Muscle layer of duodenum (tissue), 2 donors: ENCODE measurements at regions not wholly inside any gene's neighbourhood (a gene's known extent, or its start where the extent isn't known, plus 50 kb on each side); places are given as distances from the start of the nearest gene placed in this dataset.

ENCODE experiments used
- H3K27ac ChIP-seq: one replicate; pipeline ENCODE4 v1.7.0; 2013; ENCODE audit warnings: mild to moderate bottlenecking, low read length
- H3K27me3 ChIP-seq: one replicate; pipeline ENCODE4 v1.7.0; 2013; ENCODE audit warnings: low read depth, mild to moderate bottlenecking, control low read depth, low read length
- H3K36me3 ChIP-seq, 2 donors: one replicate each; pipeline ENCODE4 v1.7.0; 2013; ENCODE audit warnings: low read length in 2 of 2, control low read depth in 1 of 2, mild to moderate bottlenecking in 1 of 2; ENCODE audit not compliant: insufficient read depth in 2 of 2, control insufficient read depth in 1 of 2
- H3K4me1 ChIP-seq, 2 donors: one replicate each; pipeline ENCODE4 v1.7.0; 2013; ENCODE audit warnings: low read length in 2 of 2, mild to moderate bottlenecking in 2 of 2, control low read depth in 1 of 2, moderate library complexity in 1 of 2; ENCODE audit not compliant: insufficient read depth in 2 of 2, control insufficient read depth in 1 of 2
- H3K4me3 ChIP-seq, 2 donors: one replicate each; pipeline ENCODE4 v1.7.0; 2013; ENCODE audit warnings: low read length in 2 of 2, low read depth in 1 of 2, mild to moderate bottlenecking in 1 of 2
- H3K9me3 ChIP-seq, 2 donors: one replicate each; pipeline ENCODE4 v1.7.0; 2013; ENCODE audit warnings: low read length in 2 of 2, control low read depth in 1 of 2, mild to moderate bottlenecking in 1 of 2; ENCODE audit not compliant: control insufficient read depth in 1 of 2
- donor health status: healthy.

DNA sequence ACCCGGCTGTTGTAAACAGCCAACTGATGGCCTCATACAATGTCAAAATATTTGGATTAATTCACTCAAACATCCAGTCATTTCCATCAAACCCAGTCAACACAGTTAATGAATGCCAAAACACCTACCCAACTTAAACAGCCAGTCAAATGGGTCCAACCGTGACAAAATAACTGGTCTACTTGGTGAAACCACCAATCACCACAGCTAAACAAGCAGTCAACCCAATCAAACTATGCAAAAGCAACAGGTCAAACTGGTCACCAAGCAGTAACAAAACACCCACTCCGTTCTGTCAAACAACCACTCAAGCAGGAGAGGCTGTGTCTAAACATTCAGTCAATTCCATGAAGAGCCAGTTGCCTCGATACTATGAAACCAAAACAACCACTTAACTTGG is 119.2 kb downstream of the FOXD2 start:
- no peaks in the 10 kb centered on the region for H3K36me3 ChIP-seq
- H3K27ac ChIP-seq, result no peak overlapping the region
- H3K9me3 ChIP-seq, result no peaks in the 10 kb centered on the region
- no peaks in the 10 kb centered on the region for H3K27me3 ChIP-seq
- H3K4me3 ChIP-seq, result no peak overlapping the region
- peaks cover 2 to 3% of the 10 kb centered on the region in 2 donors for H3K4me1 ChIP-seq

DNA sequence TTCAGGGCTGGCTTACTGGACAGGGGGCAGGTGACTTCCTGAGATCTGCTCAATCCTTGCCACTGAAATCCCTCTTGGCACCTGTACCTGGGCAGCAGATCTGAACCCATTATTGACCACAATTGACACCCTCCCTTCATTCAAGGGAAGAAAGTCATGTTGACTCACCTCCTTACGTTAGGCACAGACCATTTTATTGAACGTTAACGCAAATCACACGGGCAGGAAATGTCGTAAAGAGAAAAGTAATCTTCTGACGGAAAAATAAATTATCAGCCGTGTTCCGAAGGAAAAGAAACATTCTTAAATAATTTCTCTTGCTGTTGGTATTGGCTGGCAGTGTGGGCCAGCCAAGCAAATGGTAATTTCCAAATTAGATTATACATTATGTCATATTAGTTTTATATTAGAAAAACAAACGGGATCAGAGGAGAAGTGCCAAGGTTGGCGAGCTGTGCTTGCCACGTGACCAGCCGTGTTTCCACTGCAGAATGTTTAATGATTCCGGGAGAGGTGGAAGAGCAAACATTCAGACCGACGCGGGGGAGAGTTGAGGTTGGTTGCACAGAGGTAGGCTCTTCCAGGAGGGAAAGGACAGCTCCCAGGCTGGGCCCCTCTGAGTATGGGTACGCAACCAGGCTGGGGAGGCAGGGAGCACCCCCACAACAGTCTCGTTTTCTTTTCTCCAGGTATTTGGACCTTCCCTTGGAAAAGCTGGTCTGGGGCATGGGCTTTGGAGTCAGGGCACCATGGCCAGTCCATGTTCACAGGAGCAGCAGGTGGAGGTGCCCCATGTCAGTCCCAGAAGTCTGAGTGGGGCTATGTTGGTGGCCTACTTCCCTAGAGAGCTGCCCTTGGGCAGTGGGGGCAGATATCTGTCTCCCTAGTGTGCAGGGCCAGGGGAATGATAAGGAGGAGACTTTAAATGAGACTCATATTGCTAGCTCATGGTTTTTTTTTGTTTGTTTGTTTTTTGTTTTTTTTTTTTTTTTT is 121.1 kb downstream of the FOXD2 start:
- no peaks in the 10 kb centered on the region for H3K36me3 ChIP-seq
- H3K27me3 ChIP-seq, result no peaks in the 10 kb centered on the region
- H3K4me3 ChIP-seq, result peak overlapping the region in 1 of 2 donors; percentile 28
- H3K27ac ChIP-seq, result peak overlapping the region; percentile 33
- H3K4me1 ChIP-seq, result peaks cover 2 to 3% of the 10 kb centered on the region in 2 donors
- H3K9me3 ChIP-seq, result no peaks in the 10 kb centered on the region

DNA sequence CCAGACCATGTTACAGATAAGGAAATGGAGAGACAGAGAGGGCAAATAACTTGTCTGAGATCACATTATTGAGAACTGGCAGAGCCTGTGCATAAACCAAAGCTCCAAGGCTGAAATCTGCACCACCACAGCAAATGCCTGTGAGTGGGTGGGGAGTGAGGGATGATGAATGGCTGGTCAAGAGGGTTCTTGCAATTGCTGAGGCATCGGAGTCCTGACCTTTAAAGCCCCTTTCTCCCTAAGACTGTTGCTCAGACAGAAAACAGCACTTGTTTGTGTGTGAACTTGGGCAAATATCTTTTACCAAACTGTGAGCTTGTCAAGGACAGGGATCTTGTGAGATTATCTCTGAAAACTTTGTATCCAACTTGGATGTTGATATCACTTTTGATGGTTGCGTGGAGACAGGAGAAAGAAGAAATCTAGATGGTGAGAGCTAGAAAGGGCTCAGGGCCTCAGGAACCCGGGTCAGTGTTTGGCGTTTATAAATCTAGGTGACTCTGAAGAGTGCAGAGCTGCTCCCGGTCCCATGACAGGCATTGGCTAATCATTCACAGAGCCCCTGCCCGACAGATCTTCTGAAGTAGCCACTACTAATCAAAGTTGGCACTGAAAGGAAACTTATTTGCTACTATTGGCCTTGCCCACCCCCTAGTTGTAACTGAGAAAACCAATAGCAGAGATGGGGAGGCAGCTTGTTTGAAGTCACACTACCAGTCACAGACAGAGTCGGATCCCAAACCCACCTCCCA is 122.3 kb downstream of the FOXD2 start:
- Histone ChIP-seq H3K27ac (no peak overlapping the region), H3K27me3 (no peaks in the 10 kb centered on the region), H3K4me1 (peaks cover 2 to 3% of the 10 kb centered on the region in 2 donors), H3K4me3 (no peak overlapping the region), H3K36me3 (no peaks in the 10 kb centered on the region), H3K9me3 (no peaks in the 10 kb centered on the region)

DNA sequence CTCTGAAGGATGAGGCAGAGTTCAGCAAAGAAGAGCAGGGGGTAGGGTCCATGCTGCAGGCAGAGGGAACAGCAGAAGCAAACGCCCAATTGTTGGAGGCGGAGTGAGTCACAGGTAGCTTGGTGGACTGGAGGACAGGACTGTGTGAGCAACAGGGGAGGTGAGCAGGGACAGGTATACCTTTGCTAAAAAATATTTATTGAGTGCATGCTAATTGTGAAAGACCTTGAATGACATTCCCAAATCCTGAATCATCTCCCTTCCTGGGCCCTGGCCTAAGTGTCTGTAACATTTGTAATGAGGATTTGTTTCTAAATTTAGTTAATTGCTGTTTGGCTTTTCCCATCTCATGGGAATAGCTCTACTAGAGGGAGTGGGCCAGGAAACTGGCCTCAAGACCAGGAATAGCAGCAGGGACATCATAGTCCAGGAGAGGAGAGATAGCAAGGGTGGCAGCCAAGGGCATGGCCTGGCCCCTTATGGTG is 123.7 kb downstream of the FOXD2 start:
- Histone ChIP-seq H3K27ac (no peak overlapping the region), H3K9me3 (no peaks in the 10 kb centered on the region), H3K36me3 (no peaks in the 10 kb centered on the region), H3K4me1 (peaks cover 2 to 3% of the 10 kb centered on the region in 2 donors), H3K27me3 (no peaks in the 10 kb centered on the region), H3K4me3 (no peak overlapping the region)

DNA sequence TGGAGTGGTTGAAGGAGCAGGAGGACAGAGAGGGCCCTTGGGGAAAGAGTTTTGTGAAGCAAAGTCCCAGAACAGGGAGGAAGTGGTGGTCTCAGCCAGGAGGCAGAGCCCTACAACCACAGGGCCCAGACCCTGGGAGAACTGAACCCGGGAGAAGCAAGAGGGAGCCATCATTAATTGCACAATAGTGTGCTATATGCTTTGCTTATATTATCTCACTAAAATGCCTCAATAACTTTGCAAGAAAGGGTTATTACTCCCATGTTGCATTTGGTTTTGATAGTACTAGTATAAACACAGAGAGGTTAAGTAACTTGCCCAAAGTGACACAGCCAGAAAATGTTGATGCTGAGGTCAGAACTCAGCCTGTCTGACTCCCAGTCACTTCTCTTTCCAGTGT is 124.3 kb downstream of the FOXD2 start:
- Histone ChIP-seq H3K4me3 (no peak overlapping the region), H3K36me3 (no peaks in the 10 kb centered on the region), H3K27ac (no peak overlapping the region)

DNA sequence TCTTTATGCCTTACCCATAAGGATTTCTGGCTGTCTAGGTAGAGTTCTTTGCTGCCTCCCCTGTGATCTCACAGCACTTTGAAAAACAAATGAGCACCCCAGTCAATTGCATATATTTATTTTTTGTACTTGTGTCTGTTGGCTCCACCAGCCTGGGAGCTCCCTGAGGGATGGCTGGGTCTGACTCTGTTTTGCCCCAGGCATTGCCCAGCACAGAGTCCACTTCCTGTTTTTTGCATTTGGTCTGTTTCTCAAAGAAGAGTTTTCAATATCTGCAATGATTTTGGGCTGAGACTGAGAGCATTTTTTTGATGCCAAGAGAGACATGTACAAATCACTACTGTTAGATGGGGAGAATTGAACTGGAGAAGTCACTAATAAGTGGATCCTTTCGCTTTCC is 125.0 kb downstream of the FOXD2 start:
- Histone ChIP-seq H3K36me3 (no peaks in the 10 kb centered on the region), H3K4me3 (no peak overlapping the region), H3K27me3 (no peaks in the 10 kb centered on the region), H3K9me3 (no peaks in the 10 kb centered on the region), H3K4me1 (peaks cover 2 to 3% of the 10 kb centered on the region in 2 donors), H3K27ac (no peak overlapping the region)

More for the DNA sequence above, 124.3 kb downstream of the FOXD2 start:
- Histone ChIP-seq H3K9me3 (no peaks in the 10 kb centered on the region), H3K27me3 (no peaks in the 10 kb centered on the region), H3K4me1 (peaks cover 2 to 3% of the 10 kb centered on the region in 2 donors)

DNA sequence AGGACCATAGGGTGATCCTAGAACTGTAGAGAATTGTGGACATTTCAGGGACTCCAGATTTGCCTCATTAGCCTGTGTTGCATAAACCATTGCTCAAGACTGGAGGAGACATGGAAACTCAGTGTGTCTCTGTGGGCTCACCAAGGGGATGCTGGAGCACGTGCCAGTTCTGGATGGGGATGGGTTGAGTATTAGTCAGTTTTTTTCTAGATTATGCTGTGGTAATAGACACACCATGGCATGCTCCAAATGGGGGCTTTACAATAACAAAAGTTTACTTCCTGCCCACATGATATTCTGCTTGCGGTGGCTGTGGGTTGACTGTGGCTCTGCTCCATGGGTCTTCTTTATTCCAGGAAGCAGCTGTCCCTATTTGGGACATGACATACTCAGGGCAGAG is 125.4 kb downstream of the FOXD2 start:
- H3K36me3 ChIP-seq, result no peaks in the 10 kb centered on the region
- H3K9me3 ChIP-seq, result no peaks in the 10 kb centered on the region
- H3K4me3 ChIP-seq, result no peak overlapping the region
- peaks cover 2 to 3% of the 10 kb centered on the region in 2 donors for H3K4me1 ChIP-seq
- no peak overlapping the region for H3K27ac ChIP-seq
- H3K27me3 ChIP-seq, result no peaks in the 10 kb centered on the region

DNA sequence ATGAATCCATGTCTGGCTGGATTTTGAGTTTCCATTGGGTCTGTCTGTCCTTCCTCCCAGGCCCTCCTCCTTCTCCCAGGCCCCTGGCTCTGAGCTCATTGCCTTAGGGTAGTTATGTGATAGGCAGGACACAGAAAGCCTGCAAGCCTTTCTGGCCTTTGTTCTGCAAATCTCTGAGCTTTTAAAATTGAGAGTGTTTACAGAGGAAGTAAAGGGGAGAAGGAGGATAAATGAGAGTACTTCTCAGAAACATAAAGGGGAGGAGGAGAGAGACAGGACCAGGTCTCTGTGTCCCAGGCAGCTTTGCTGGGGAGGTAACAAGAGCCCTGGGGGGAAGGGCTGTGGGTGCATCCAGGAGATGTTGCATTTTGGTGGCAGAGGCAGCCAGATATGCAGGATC is 126.7 kb downstream of the FOXD2 start:
- Histone ChIP-seq H3K27ac (no peak overlapping the region), H3K4me3 (no peak overlapping the region), H3K36me3 (no peaks in the 10 kb centered on the region), H3K27me3 (no peaks in the 10 kb centered on the region), H3K4me1 (peaks cover 0 to 2% of the 10 kb centered on the region in 2 donors), H3K9me3 (no peaks in the 10 kb centered on the region)

DNA sequence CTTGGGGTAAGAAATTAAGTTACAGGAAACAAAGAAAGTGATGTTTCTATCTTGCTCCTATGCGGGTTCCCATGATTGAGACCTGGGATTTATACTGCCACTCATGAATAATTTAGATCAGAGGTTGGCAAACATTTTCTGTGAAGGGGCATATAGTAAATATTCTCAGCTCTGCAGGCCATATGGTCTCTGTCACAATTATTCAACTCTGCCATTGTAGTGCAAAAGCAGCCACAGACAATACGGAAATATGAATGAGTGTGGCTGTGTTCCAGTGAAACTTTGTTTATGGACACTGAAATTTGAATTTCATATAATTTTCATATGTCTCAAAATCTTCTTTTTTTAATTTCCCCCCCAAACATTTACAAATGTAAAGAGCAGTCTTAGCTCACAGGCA is 127.2 kb downstream of the FOXD2 start:
- no peaks in the 10 kb centered on the region for H3K9me3 ChIP-seq
- no peaks in the 10 kb centered on the region for H3K27me3 ChIP-seq
- H3K27ac ChIP-seq, result no peak overlapping the region
- no peaks in the 10 kb centered on the region for H3K4me1 ChIP-seq
- no peaks in the 10 kb centered on the region for H3K36me3 ChIP-seq
- H3K4me3 ChIP-seq, result no peak overlapping the region

DNA sequence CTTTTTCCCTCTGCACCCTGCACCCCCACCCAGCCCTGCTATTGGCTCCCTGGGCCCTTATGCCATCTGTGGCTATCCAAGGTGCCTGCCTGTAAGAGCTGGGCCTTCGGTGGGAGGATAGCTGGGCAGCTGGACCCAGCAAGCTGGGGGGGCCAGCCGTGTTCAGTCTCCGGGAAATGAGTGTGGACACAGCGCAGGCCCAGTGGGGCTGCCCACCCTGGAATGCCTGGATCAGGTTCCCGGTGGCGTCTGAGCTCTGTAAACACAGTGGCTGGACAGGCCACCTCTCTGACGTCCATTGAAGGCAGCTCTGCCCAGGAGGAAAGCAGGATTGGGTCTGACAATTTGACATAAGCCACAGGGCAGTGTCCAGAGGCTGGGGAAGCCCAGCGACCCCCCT is 127.8 kb downstream of the FOXD2 start:
- no peaks in the 10 kb centered on the region for H3K9me3 ChIP-seq
- H3K4me1 ChIP-seq, result no peaks in the 10 kb centered on the region
- H3K27me3 ChIP-seq, result no peaks in the 10 kb centered on the region
- no peak overlapping the region for H3K27ac ChIP-seq
- no peak overlapping the region for H3K4me3 ChIP-seq
- no peaks in the 10 kb centered on the region for H3K36me3 ChIP-seq

DNA sequence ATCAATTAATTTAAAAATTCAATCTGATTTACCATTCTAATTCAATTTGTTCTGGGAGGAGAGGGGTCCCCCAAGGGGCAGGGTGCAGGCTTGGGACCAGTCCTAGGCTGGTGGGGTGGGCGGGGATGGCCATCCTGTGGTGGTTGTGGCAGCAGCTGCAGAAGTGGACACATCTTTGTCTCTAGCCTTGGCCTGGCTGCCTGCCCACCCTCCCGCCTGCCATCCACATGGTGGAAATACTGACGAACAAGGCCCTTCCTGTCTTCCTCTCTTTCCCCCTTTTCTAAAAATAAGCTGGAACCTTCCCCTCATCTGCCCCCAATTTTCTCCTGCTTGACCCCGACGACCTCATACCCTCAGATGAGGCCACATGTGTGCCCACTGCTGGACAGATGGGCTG is 130.9 kb downstream of the FOXD2 start:
- Histone ChIP-seq H3K36me3 (no peaks in the 10 kb centered on the region), H3K9me3 (no peaks in the 10 kb centered on the region), H3K27me3 (no peaks in the 10 kb centered on the region), H3K4me1 (no peaks in the 10 kb centered on the region), H3K4me3 (no peak overlapping the region), H3K27ac (no peak overlapping the region)
